HEK293 (cell line): ENCODE measurements at regions not wholly inside any gene's neighbourhood (a gene's known extent, or its start where the extent isn't known, plus 50 kb on each side); places are given as distances from the start of the nearest gene placed in this dataset.
A peak's percentile ranks its signal among the peaks of the same experiment; 100 is the strongest.

Source experiments
- EGR2 ChIP-seq: fragments of 450-650 bp; formaldehyde crosslinking; IDR thresholded peaks from 2 replicates; pipeline ENCODE4 v1.5.1; 2016; ENCODE audit warnings: low read depth, missing biosample characterization, missing genetic modification characterization
- GLIS1 ChIP-seq: fragments of 450-650 bp; formaldehyde crosslinking; IDR thresholded peaks from 2 replicates; pipeline ENCODE4 v1.5.1; 2016; ENCODE audit warnings: missing biosample characterization, missing genetic modification characterization
- KLF8 ChIP-seq: fragments of 450-650 bp; formaldehyde crosslinking; IDR thresholded peaks from 2 replicates; pipeline ENCODE4 v1.5.1; 2016; ENCODE audit warnings: missing biosample characterization, missing genetic modification characterization
- MZF1 ChIP-seq: fragments of 450-650 bp; formaldehyde crosslinking; IDR thresholded peaks from 2 replicates; pipeline ENCODE4 v1.5.1; 2017; ENCODE audit warnings: missing biosample characterization, missing genetic modification characterization, borderline replicate concordance
- YY1 ChIP-seq: fragments of 450-650 bp; formaldehyde crosslinking; IDR thresholded peaks from 2 replicates; pipeline ENCODE4 v1.5.1; 2018; ENCODE audit warnings: missing biosample characterization, missing genetic modification characterization
- ZNF10 ChIP-seq: fragments of 450-650 bp; formaldehyde crosslinking; IDR thresholded peaks from 2 replicates; pipeline ENCODE4 v1.5.1; 2017; ENCODE audit warnings: missing biosample characterization, missing genetic modification characterization
- ZNF114 ChIP-seq: fragments of 450-650 bp; formaldehyde crosslinking; IDR thresholded peaks from 2 replicates; pipeline ENCODE4 v1.5.0; 2017; ENCODE audit warnings: missing biosample characterization, missing genetic modification characterization
- ZNF133 ChIP-seq: fragments of 450-650 bp; formaldehyde crosslinking; IDR thresholded peaks from 2 replicates; pipeline ENCODE4 v1.5.1; 2016; ENCODE audit warnings: missing biosample characterization, missing genetic modification characterization
- ZNF169 ChIP-seq: fragments of 450-650 bp; formaldehyde crosslinking; IDR thresholded peaks from 2 replicates; pipeline ENCODE4 v1.5.1; 2016; ENCODE audit warnings: missing biosample characterization, missing genetic modification characterization
- ZNF211 ChIP-seq: fragments of 450-650 bp; formaldehyde crosslinking; IDR thresholded peaks from 2 replicates; pipeline ENCODE4 v1.5.1; 2016; ENCODE audit warnings: low read depth, missing biosample characterization, missing genetic modification characterization
- ZNF426 ChIP-seq: fragments of 450-650 bp; formaldehyde crosslinking; IDR thresholded peaks from 2 replicates; pipeline ENCODE4 v1.5.1; 2017; ENCODE audit warnings: missing biosample characterization, missing genetic modification characterization, mild to moderate bottlenecking, inconsistent platforms, moderate library complexity
- ZNF473 ChIP-seq: fragments of 450-650 bp; formaldehyde crosslinking; IDR thresholded peaks from 2 replicates; pipeline ENCODE4 v1.5.1; 2017; ENCODE audit warnings: missing biosample characterization, missing genetic modification characterization
- ZNF555 ChIP-seq: fragments of 450-650 bp; formaldehyde crosslinking; conservative IDR thresholded peaks from 2 replicates; pipeline ENCODE4 v1.5.1; 2017; ENCODE audit warnings: missing biosample characterization, mild to moderate bottlenecking, missing genetic modification characterization, inconsistent platforms
- ZNF629 ChIP-seq: fragments of 450-650 bp; formaldehyde crosslinking; IDR thresholded peaks from 2 replicates; pipeline ENCODE4 v1.5.1; 2017; ENCODE audit warnings: missing biosample characterization, missing genetic modification characterization
- ZNF843 ChIP-seq: fragments of 450-650 bp; formaldehyde crosslinking; IDR thresholded peaks from 2 replicates; pipeline ENCODE4 v1.5.1; 2016; ENCODE audit warnings: missing biosample characterization, missing genetic modification characterization
- TF ChIP-seq, protein P1 (sequence below): fragments of 450-650 bp; formaldehyde crosslinking; IDR thresholded peaks from 2 replicates; pipeline ENCODE4 v1.5.1; 2016; ENCODE audit warnings: missing biosample characterization, missing genetic modification characterization
- TF ChIP-seq, protein P2 (sequence below): fragments of 450-650 bp; formaldehyde crosslinking; optimal IDR thresholded peaks from 2 replicates; pipeline ENCODE3; 2016; ENCODE audit warnings: missing biosample characterization, mild to moderate bottlenecking, missing genetic modification characterization
- TF ChIP-seq, protein P3 (sequence below): fragments of 450-650 bp; formaldehyde crosslinking; conservative IDR thresholded peaks from 2 replicates; pipeline ENCODE4 v1.5.1; 2016; ENCODE audit warnings: low read depth, missing biosample characterization, missing genetic modification characterization
- TF ChIP-seq, protein P4 (sequence below): fragments of 450-650 bp; formaldehyde crosslinking; IDR thresholded peaks from 2 replicates; pipeline ENCODE4 v1.5.1; 2017; ENCODE audit warnings: missing biosample characterization, missing genetic modification characterization
- TF ChIP-seq, protein P5 (sequence below): fragments of 450-650 bp; formaldehyde crosslinking; IDR thresholded peaks from 2 replicates; pipeline ENCODE4 v1.5.1; 2016; ENCODE audit warnings: missing biosample characterization, missing genetic modification characterization
- TF ChIP-seq, protein P6 (sequence below): fragments of 450-650 bp; formaldehyde crosslinking; IDR thresholded peaks from 2 replicates; pipeline ENCODE4 v1.5.1; 2016; ENCODE audit warnings: missing biosample characterization, missing genetic modification characterization, borderline replicate concordance
- TF ChIP-seq, protein P7 (sequence below): fragments of 450-650 bp; formaldehyde crosslinking; conservative IDR thresholded peaks from 2 replicates; pipeline ENCODE4 v1.5.1; 2016; ENCODE audit warnings: low read depth, missing biosample characterization, missing genetic modification characterization

DNA sequence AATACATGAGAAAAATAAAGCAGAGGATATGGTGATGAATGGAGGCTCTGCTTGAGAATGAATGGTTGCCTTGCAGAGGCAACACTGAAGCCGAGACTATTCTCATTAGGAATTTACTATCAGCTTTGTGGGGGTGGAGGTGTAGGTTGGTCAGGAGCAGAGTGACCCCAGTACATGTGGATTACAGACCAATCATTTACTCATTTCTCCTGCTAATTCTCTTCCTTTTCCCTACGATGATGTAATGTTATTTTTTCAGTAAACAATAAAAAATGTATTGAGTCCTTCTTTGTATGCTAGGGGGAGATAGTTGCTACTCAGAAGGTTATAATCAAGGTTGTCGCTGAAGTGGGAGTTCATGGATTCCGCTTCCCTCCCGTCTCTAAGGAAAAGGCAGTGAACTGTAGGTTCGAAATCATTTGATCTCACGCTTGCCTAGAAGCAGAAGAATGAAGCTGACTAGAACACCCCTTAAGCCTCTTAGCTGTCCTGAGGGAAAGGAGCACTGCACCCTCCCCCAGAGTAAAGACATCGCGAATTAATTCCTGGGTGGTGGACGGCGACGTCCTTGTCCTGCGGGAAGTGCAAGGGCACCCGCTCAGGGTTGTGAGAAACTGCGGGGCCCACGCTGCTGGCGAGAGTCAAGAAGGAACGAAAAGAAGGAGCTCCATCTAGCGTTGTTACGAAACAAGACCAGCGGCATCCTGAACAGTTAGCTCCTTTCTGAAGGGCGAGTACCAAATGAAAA, 213.2 kb upstream of the PFN2 start (continued):
- TF ChIP-seq EGR2 (tag by site-specific recombination) (peak; percentile 3; the same call in 1 of the 2 replicates), ZNF843 (tag by site-specific recombination) (no peak), ZNF426 (tag by site-specific recombination) (no peak), ZNF629 (tag by site-specific recombination) (no peak), ZNF169 (no peak), ZNF211 (no peak), YY1 (tag by site-specific recombination) (no peak), MZF1 (tag by site-specific recombination) (0 out of 2 replicates have a peak, but pooled peaks have one; percentile 14), ZNF555 (tag by site-specific recombination) (no peak), ZNF114 (tag by site-specific recombination) (no peak), KLF8 (no peak), ZNF473 (tag by site-specific recombination) (no peak), ZNF10 (tag by site-specific recombination) (no peak), GLIS1 (no peak), ZNF133 (tag by site-specific recombination) (no peak)
- TF ChIP-seq, protein P1, sequence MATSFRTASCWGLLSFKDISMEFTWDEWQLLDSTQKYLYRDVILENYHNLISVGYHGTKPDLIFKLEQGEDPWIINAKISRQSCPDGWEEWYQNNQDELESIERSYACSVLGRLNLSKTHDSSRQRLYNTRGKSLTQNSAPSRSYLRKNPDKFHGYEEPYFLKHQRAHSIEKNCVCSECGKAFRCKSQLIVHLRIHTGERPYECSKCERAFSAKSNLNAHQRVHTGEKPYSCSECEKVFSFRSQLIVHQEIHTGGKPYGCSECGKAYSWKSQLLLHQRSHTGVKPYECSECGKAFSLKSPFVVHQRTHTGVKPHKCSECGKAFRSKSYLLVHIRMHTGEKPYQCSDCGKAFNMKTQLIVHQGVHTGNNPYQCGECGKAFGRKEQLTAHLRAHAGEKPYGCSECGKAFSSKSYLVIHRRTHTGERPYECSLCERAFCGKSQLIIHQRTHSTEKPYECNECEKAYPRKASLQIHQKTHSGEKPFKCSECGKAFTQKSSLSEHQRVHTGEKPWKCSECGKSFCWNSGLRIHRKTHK (tag by site-specific recombination): no peak
- TF ChIP-seq, protein P2, sequence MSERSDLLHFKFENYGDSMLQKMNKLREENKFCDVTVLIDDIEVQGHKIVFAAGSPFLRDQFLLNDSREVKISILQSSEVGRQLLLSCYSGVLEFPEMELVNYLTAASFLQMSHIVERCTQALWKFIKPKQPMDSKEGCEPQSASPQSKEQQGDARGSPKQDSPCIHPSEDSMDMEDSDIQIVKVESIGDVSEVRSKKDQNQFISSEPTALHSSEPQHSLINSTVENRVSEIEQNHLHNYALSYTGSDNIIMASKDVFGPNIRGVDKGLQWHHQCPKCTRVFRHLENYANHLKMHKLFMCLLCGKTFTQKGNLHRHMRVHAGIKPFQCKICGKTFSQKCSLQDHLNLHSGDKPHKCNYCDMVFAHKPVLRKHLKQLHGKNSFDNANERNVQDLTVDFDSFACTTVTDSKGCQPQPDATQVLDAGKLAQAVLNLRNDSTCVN: peak; percentile 30
- TF ChIP-seq, protein P3, sequence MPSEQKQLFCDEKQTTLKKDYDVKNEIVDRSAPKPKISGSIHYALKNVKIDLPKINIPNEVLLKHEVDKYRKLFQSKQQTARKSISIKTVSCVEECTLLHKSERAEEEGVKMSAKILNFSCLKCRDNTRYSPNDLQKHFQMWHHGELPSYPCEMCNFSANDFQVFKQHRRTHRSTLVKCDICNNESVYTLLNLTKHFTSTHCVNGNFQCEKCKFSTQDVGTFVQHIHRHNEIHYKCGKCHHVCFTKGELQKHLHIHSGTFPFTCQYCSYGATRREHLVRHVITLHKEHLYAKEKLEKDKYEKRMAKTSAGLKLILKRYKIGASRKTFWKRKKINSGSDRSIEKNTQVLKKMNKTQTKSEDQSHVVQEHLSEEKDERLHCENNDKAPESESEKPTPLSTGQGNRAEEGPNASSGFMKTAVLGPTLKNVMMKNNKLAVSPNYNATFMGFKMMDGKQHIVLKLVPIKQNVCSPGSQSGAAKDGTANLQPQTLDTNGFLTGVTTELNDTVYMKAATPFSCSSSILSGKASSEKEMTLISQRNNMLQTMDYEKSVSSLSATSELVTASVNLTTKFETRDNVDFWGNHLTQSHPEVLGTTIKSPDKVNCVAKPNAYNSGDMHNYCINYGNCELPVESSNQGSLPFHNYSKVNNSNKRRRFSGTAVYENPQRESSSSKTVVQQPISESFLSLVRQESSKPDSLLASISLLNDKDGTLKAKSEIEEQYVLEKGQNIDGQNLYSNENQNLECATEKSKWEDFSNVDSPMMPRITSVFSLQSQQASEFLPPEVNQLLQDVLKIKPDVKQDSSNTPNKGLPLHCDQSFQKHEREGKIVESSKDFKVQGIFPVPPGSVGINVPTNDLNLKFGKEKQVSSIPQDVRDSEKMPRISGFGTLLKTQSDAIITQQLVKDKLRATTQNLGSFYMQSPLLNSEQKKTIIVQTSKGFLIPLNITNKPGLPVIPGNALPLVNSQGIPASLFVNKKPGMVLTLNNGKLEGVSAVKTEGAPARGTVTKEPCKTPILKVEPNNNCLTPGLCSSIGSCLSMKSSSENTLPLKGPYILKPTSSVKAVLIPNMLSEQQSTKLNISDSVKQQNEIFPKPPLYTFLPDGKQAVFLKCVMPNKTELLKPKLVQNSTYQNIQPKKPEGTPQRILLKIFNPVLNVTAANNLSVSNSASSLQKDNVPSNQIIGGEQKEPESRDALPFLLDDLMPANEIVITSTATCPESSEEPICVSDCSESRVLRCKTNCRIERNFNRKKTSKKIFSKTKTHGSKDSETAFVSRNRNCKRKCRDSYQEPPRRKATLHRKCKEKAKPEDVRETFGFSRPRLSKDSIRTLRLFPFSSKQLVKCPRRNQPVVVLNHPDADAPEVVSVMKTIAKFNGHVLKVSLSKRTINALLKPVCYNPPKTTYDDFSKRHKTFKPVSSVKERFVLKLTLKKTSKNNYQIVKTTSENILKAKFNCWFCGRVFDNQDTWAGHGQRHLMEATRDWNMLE (tag by site-specific recombination): no peak
- TF ChIP-seq, protein P4, sequence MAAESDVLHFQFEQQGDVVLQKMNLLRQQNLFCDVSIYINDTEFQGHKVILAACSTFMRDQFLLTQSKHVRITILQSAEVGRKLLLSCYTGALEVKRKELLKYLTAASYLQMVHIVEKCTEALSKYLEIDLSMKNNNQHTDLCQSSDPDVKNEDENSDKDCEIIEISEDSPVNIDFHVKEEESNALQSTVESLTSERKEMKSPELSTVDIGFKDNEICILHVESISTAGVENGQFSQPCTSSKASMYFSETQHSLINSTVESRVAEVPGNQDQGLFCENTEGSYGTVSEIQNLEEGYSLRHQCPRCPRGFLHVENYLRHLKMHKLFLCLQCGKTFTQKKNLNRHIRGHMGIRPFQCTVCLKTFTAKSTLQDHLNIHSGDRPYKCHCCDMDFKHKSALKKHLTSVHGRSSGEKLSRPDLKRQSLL (tag by site-specific recombination): no peak
- TF ChIP-seq, protein P5, sequence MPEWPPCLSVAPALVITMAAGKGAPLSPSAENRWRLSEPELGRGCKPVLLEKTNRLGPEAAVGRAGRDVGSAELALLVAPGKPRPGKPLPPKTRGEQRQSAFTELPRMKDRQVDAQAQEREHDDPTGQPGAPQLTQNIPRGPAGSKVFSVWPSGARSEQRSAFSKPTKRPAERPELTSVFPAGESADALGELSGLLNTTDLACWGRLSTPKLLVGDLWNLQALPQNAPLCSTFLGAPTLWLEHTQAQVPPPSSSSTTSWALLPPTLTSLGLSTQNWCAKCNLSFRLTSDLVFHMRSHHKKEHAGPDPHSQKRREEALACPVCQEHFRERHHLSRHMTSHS: no peak
- TF ChIP-seq, protein P6, sequence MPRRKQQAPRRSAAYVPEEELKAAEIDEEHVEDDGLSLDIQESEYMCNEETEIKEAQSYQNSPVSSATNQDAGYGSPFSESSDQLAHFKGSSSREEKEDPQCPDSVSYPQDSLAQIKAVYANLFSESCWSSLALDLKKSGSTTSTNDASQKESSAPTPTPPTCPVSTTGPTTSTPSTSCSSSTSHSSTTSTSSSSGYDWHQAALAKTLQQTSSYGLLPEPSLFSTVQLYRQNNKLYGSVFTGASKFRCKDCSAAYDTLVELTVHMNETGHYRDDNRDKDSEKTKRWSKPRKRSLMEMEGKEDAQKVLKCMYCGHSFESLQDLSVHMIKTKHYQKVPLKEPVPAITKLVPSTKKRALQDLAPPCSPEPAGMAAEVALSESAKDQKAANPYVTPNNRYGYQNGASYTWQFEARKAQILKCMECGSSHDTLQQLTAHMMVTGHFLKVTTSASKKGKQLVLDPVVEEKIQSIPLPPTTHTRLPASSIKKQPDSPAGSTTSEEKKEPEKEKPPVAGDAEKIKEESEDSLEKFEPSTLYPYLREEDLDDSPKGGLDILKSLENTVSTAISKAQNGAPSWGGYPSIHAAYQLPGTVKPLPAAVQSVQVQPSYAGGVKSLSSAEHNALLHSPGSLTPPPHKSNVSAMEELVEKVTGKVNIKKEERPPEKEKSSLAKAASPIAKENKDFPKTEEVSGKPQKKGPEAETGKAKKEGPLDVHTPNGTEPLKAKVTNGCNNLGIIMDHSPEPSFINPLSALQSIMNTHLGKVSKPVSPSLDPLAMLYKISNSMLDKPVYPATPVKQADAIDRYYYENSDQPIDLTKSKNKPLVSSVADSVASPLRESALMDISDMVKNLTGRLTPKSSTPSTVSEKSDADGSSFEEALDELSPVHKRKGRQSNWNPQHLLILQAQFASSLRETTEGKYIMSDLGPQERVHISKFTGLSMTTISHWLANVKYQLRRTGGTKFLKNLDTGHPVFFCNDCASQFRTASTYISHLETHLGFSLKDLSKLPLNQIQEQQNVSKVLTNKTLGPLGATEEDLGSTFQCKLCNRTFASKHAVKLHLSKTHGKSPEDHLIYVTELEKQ (tag by site-specific recombination): no peak
- TF ChIP-seq, protein P7, sequence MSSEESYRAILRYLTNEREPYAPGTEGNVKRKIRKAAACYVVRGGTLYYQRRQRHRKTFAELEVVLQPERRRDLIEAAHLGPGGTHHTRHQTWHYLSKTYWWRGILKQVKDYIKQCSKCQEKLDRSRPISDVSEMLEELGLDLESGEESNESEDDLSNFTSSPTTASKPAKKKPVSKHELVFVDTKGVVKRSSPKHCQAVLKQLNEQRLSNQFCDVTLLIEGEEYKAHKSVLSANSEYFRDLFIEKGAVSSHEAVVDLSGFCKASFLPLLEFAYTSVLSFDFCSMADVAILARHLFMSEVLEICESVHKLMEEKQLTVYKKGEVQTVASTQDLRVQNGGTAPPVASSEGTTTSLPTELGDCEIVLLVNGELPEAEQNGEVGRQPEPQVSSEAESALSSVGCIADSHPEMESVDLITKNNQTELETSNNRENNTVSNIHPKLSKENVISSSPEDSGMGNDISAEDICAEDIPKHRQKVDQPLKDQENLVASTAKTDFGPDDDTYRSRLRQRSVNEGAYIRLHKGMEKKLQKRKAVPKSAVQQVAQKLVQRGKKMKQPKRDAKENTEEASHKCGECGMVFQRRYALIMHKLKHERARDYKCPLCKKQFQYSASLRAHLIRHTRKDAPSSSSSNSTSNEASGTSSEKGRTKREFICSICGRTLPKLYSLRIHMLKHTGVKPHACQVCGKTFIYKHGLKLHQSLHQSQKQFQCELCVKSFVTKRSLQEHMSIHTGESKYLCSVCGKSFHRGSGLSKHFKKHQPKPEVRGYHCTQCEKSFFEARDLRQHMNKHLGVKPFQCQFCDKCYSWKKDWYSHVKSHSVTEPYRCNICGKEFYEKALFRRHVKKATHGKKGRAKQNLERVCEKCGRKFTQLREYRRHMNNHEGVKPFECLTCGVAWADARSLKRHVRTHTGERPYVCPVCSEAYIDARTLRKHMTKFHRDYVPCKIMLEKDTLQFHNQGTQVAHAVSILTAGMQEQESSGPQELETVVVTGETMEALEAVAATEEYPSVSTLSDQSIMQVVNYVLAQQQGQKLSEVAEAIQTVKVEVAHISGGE (tag by site-specific recombination): 0 out of 2 replicates have a peak, but pooled peaks have one; percentile 27
